ENCODE measurements at regions not wholly inside any gene's neighbourhood (a gene's known extent, or its start where the extent isn't known, plus 50 kb on each side); places are given as distances from the start of the nearest gene placed in this dataset.
A peak's percentile ranks its signal among the peaks of the same experiment; 100 is the strongest.

- intact Hi-C loops (cut with micrococcal nuclease; ENCODE audit: unreplicated experiment) (no loop called here), in situ Hi-C loops (cut with HindIII; ENCODE audit: extremely low pct_ligation_motif_present, low pct_unique_long_range_greater_than_20kb) (no loop called here)
- Histone ChIP-seq H2AFZ (ENCODE audit: low read length) (no peak overlapping the region), H3K9me3 (ENCODE audit: low read length) (no peaks in the 10 kb centered on the region), H3K27me3 (ENCODE audit: control insufficient read depth in 1 of 2, insufficient read depth in 2 of 2, low read length in 2 of 2) (no peaks in the 10 kb centered on the region), H4K20me1 (ENCODE audit: insufficient read depth, low read length) (no peaks in the 10 kb centered on the region), H3K4me1 (ENCODE audit: insufficient read depth, low read length) (no peaks in the 10 kb centered on the region), H3K4me2 (ENCODE audit: low read depth, low read length) (no peak overlapping the region), H3K27ac (ENCODE audit: extremely low read length, insufficient read depth, low read length) (no peak overlapping the region), H3K36me3 (replicated peaks in 1 of 2; ENCODE audit: control insufficient read depth in 1 of 2, insufficient read depth in 2 of 2, low read length in 2 of 2) (no peaks in the 10 kb centered on the region), H3K4me3 (replicated peaks in 1 of 3; ENCODE audit: insufficient read depth in 1 of 3, low read depth in 2 of 3, low read length in 3 of 3) (no peak overlapping the region), H3K9ac (ENCODE audit: insufficient read depth, low read depth, low read length) (no peak overlapping the region), H3K79me2 (ENCODE audit: insufficient read depth, low read length) (no peaks in the 10 kb centered on the region)
- WGBS (ENCODE audit: low lambda C conversion rate) = 56% methylated on average over 3 of the region's 3 CpGs
- ATAC-seq (peak; percentile 66), DNase-seq (ENCODE audit: low spot score) (no peak), FAIRE-seq (no peak)
- POLR2A ChIA-PET = no interaction called here
- no TSS peak for BruUV-seq (replicated peaks)
- CTCF ChIA-PET (ENCODE audit: low intra/inter-chr PET ratio, low total read pairs) = no interaction called here
- TF ChIP-seq NRL (CRISPR knock-in tag; IDR thresholded peaks at IDR 0.05; ENCODE audit: borderline replicate concordance) (no peak), ZHX1 (CRISPR knock-in tag; IDR thresholded peaks at IDR 0.05; ENCODE audit: low read depth) (no peak), ZNF724P (CRISPR knock-in tag; IDR thresholded peaks at IDR 0.05; ENCODE audit: borderline replicate concordance) (no peak), SOX6 (IDR thresholded peaks at IDR 0.05) (no peak), SOX6 (CRISPR knock-in tag; IDR thresholded peaks at IDR 0.05) (no peak), RFX1 (IDR thresholded peaks at IDR 0.05) (no peak)
These were observed 77.1 kb upstream of the CD302 start for GRCh38 chr2:159875083-159875482.

GRCh38 chr2:159873258-159873657, 75.2 kb upstream of the CD302 start:
- Histone ChIP-seq H2AFZ (ENCODE audit: low read length) (no peak overlapping the region), H4K20me1 (ENCODE audit: insufficient read depth, low read length) (no peaks in the 10 kb centered on the region), H3K4me1 (ENCODE audit: insufficient read depth, low read length) (no peaks in the 10 kb centered on the region), H3K9ac (ENCODE audit: insufficient read depth, low read depth, low read length) (no peak overlapping the region), H3K4me3 (replicated peaks in 1 of 3; ENCODE audit: insufficient read depth in 1 of 3, low read depth in 2 of 3, low read length in 3 of 3) (no peak overlapping the region), H3K36me3 (replicated peaks in 1 of 2; ENCODE audit: control insufficient read depth in 1 of 2, insufficient read depth in 2 of 2, low read length in 2 of 2) (no peaks in the 10 kb centered on the region), H3K9me3 (ENCODE audit: low read length) (no peaks in the 10 kb centered on the region), H3K27me3 (ENCODE audit: control insufficient read depth in 1 of 2, insufficient read depth in 2 of 2, low read length in 2 of 2) (no peaks in the 10 kb centered on the region), H3K27ac (ENCODE audit: extremely low read length, insufficient read depth, low read length) (no peak overlapping the region), H3K79me2 (ENCODE audit: insufficient read depth, low read length) (no peaks in the 10 kb centered on the region), H3K4me2 (ENCODE audit: low read depth, low read length) (no peak overlapping the region)
- CTCF ChIA-PET (ENCODE audit: low intra/inter-chr PET ratio, low total read pairs) = no interaction called here
- ATAC-seq = peak; percentile 85
- intact Hi-C loops (cut with micrococcal nuclease; ENCODE audit: unreplicated experiment) (no loop called here), in situ Hi-C loops (cut with HindIII; ENCODE audit: extremely low pct_ligation_motif_present, low pct_unique_long_range_greater_than_20kb) (no loop called here)
- POLR2A ChIA-PET = no interaction called here
- BruUV-seq (replicated peaks) = no TSS peak
- 30% methylated on average over 3 of the region's 3 CpGs for WGBS (ENCODE audit: low lambda C conversion rate)
- no peak for DNase-seq (ENCODE audit: low spot score)
- peak; percentile 15 for FAIRE-seq
- 0 out of 2 replicates have a peak, but pooled peaks have one; percentile 27 for TF ChIP-seq TFAP4 (IDR thresholded peaks at IDR 0.05; ENCODE audit: borderline replicate concordance, low read depth)
- no peak for TF ChIP-seq ZKSCAN1 (IDR thresholded peaks at IDR 0.05; ENCODE audit: low read length)

All from HepG2 (cell line).